K562 (cell line): ENCODE measurements at regions not wholly inside any gene's neighbourhood (a gene's known extent, or its start where the extent isn't known, plus 50 kb on each side); places are given as distances from the start of the nearest gene placed in this dataset.

Experiments used
- ATAC-seq: fragments of 200-7000 bp; cut with Tn5 transposase; 3 replicates; pipeline ENCODE4 v1.9.1; 2020; ENCODE audit warnings: moderate library complexity
- BruUV-seq: library from RNA; stranded (reverse); fragments of 400-500 nt; replicated peaks from 2 replicates; lab custom pipeline; 2021; lab: Mats Ljungman, UMichigan
- CTCF ChIA-PET: fragments of 300-600 bp; formaldehyde crosslinking; extraction: SDS; loops from one replicate; lab custom pipeline; 2021; ENCODE audit warnings: low intra/inter-chr PET ratio; lab: Yijun Ruan, JAX
- POLR2A ChIA-PET: fragments of 300-600, 350-650 bp; sonication (Branson Sonifier 250); formaldehyde crosslinking; extraction: SDS; loops from one replicate; lab custom pipeline; 2021; ENCODE audit warnings: antibody characterized with exemption, inconsistent platforms; lab: Yijun Ruan, JAX
- DNase-seq, 4 experiments: peaks; one replicate each; pipeline versions ENCODE4 v3.0.0 to v3.0.0-alpha.2; 2011 to 2018; ENCODE audit warnings: low spot score in 3 of 4, mixed read lengths in 3 of 4; ENCODE audit errors: extremely low read depth in 1 of 4
- FAIRE-seq: peaks from 2 replicates; lab custom pipeline; 2011; peaks lifted over from hg19 to GRCh38; lab: Jason Lieb, UNC
- H2AFZ ChIP-seq: 2 replicates; pipeline ENCODE4 v1.6.0; 2011; ENCODE audit warnings: low read depth, low read length, control low read depth, inconsistent platforms
- H3K27ac ChIP-seq: fragments of 200-600 bp; 3 replicates; pipeline ENCODE4 v1.8.0; 2011; ENCODE audit warnings: low read depth, mild to moderate bottlenecking, control low read depth, inconsistent platforms, low read length, moderate library complexity, mixed read lengths; ENCODE audit errors: extremely low read depth
- H3K27me3 ChIP-seq, 2 experiments: fragments of 300-600 bp in 1 of 2; 2 replicates in 1 of 2; 3 replicates in 1 of 2; pipeline versions ENCODE4 v1.6.0 to v1.8.0; 2011; ENCODE audit warnings: inconsistent platforms in 2 of 2, low read length in 2 of 2, mild to moderate bottlenecking in 1 of 2, mixed read lengths in 1 of 2, moderate library complexity in 1 of 2; ENCODE audit not compliant: control insufficient read depth in 2 of 2, insufficient read depth in 2 of 2
- H3K36me3 ChIP-seq: fragments of 300-600 bp; 3 replicates; pipeline ENCODE4 v1.8.0; 2011; ENCODE audit warnings: mild to moderate bottlenecking, low read length, inconsistent platforms; ENCODE audit not compliant: control insufficient read depth, insufficient read depth
- H3K4me1 ChIP-seq, 2 experiments: fragments of 200-600 bp in 1 of 2; replicated peaks in 1 of 2; 2 replicates in 1 of 2; 3 replicates in 1 of 2; pipeline versions ENCODE4 v1.5.1 to v1.8.0; 2011; ENCODE audit warnings: inconsistent platforms in 2 of 2, low read length in 2 of 2, mild to moderate bottlenecking in 1 of 2, mixed read lengths in 1 of 2, moderate library complexity in 1 of 2; ENCODE audit not compliant: control insufficient read depth in 2 of 2, insufficient read depth in 2 of 2
- H3K4me2 ChIP-seq: 2 replicates; pipeline ENCODE4 v1.6.1; 2011; ENCODE audit warnings: low read length, control low read depth, inconsistent platforms, mixed read lengths; ENCODE audit not compliant: insufficient read depth
- H3K4me3 ChIP-seq: fragments of 200-600 bp; sonication (generic), shearing (Covaris generic); 2 replicates; pipeline ENCODE4 v1.5.1; 2016; ENCODE audit warnings: control low read depth, inconsistent platforms
- H3K79me2 ChIP-seq: fragments of 200-600 bp; 3 replicates; pipeline ENCODE4 v1.8.0; 2011; ENCODE audit warnings: low read length, inconsistent platforms; ENCODE audit not compliant: control insufficient read depth, insufficient read depth
- H3K9ac ChIP-seq, 2 experiments: 2 replicates each; pipeline versions ENCODE4 v1.6.0 to v1.6.1; 2011; ENCODE audit warnings: low read depth in 2 of 2, low read length in 2 of 2, control low read depth in 1 of 2, inconsistent platforms in 1 of 2, mild to moderate bottlenecking in 1 of 2, mixed read lengths in 1 of 2; ENCODE audit not compliant: insufficient read depth in 1 of 2
- H3K9me1 ChIP-seq: one replicate; pipeline ENCODE4 v1.6.0; 2011; ENCODE audit warnings: inconsistent platforms, mild to moderate bottlenecking, low read length, moderate library complexity; ENCODE audit not compliant: control insufficient read depth, insufficient read depth
- H3K9me3 ChIP-seq: replicated peaks from 2 replicates; pipeline ENCODE4 v1.5.1; 2011; ENCODE audit warnings: low read depth, low read length, inconsistent platforms; ENCODE audit not compliant: control insufficient read depth, insufficient read depth
- H4K20me1 ChIP-seq: replicated peaks from 2 replicates; pipeline ENCODE4 v1.6.1; 2011; ENCODE audit warnings: low read length, inconsistent platforms, mixed read lengths; ENCODE audit not compliant: control insufficient read depth, insufficient read depth
- CHD2 ChIP-seq: IDR thresholded peaks from 2 replicates; pipeline ENCODE4 v1.6.1; 2011; ENCODE audit warnings: low read depth, low read length
- CHD4 ChIP-seq: fragments of 200-600 bp; sonication (generic); IDR thresholded peaks from 3 replicates; pipeline ENCODE4 v1.6.1; 2012; ENCODE audit warnings: low read depth, mild to moderate bottlenecking, mixed read lengths, low read length, inconsistent platforms; ENCODE audit not compliant: insufficient read depth, insufficient replicate concordance, poor library complexity, severe bottlenecking
- CTBP1 ChIP-seq: fragments of 450-650 bp; IDR thresholded peaks from 2 replicates; pipeline ENCODE4 v1.6.1; 2016; ENCODE audit warnings: borderline replicate concordance
- HDAC1 ChIP-seq, 2 experiments: fragments of 450-650 bp; IDR thresholded peaks; 2 replicates each; pipeline ENCODE4 v1.6.1; 2016 to 2017; ENCODE audit warnings: inconsistent platforms in 1 of 2, mild to moderate bottlenecking in 1 of 2, moderate library complexity in 1 of 2
- JUNB ChIP-seq: fragments of 450-650 bp; formaldehyde crosslinking; conservative IDR thresholded peaks from 2 replicates; pipeline ENCODE4 v1.4.0; 2020; ENCODE audit warnings: mild to moderate bottlenecking
- MIER1 ChIP-seq: fragments of 450-650 bp; IDR thresholded peaks from 2 replicates; pipeline ENCODE4 v1.6.1; 2016; ENCODE audit warnings: antibody characterized with exemption, mild to moderate bottlenecking, low read depth
- ZFX ChIP-seq: sonication (generic); formaldehyde crosslinking; IDR thresholded peaks from 2 replicates; pipeline ENCODE4 v1.8.0; 2022; ENCODE audit warnings: mild to moderate bottlenecking, missing genetic modification reagents, moderate library complexity
- WGBS: fragments of 100-300 bp; shearing (Covaris generic); methylation state at CpG from one replicate; pipeline ENCODE4 v1.1.6; 2016; ENCODE audit warnings: low coverage, mixed read lengths; ENCODE audit not compliant: insufficient coverage; ENCODE audit errors: missing lambda C conversion rate; 5-methylcytosine and 5-hydroxymethylcytosine counted together
- in situ Hi-C: fragments of 300-500 bp; cut with MboI; formaldehyde crosslinking; loops from 4 replicates; pipeline ENCODE4 v1.15.0; 2018; ENCODE audit warnings: inconsistent platforms, mixed read lengths
- intact Hi-C: fragments of 100-400 bp; cut with micrococcal nuclease; formaldehyde crosslinking; loops from 2 replicates; pipeline ENCODE4 v1.14.2; 2022
- TF ChIP-seq, protein P1 (sequence below), 2 experiments: fragments of 450-650 bp; IDR thresholded peaks; 2 replicates each; pipeline ENCODE4 v1.6.1; 2016; ENCODE audit warnings: mild to moderate bottlenecking in 2 of 2, borderline replicate concordance in 1 of 2, low read depth in 1 of 2, moderate library complexity in 1 of 2
- TF ChIP-seq, protein P2 (sequence below): sonication (generic); formaldehyde crosslinking; IDR thresholded peaks from 2 replicates; pipeline ENCODE4 v1.8.1; 2023; ENCODE audit warnings: missing genetic modification reagents, mild to moderate bottlenecking, borderline replicate concordance
- TF ChIP-seq, protein P3 (sequence below): fragments of 250-450 bp; sonication (Bioruptor Pico); IDR thresholded peaks from 2 replicates; pipeline ENCODE4 v1.8.0; 2021; ENCODE audit warnings: moderate library complexity, mild to moderate bottlenecking, inconsistent platforms

DNA sequence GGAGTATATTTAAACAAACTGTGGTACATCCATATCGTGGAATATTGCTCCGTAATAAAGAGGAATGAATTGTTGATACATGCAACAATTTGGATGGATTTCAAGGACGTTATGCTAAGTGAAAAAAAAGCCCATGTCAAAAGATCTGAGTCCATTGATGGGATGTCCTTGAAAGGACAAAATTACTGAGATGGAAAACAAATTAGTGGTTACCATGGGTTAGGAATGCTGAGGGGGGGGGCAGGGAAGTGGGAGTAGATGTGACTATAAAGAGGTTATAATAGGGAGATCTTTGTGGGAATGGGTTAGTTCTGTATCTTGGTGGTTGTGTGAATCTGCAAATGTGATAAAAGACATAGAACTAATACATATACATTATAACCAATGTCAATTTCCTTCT, 409.3 kb downstream of the SRGAP2C start:
- 9% methylated on average over 3 of the region's 3 CpGs for WGBS
- H4K20me1 ChIP-seq: no peaks in the 10 kb centered on the region
- no peaks in the 10 kb centered on the region for H3K9me1 ChIP-seq
- H3K79me2 ChIP-seq: no peaks in the 10 kb centered on the region
- no peak overlapping the region for H3K4me3 ChIP-seq
- DNase-seq (no peak), ATAC-seq (no peak), FAIRE-seq (no peak)
- no peak overlapping the region for H3K4me2 ChIP-seq
- H3K9me3 ChIP-seq: no peaks in the 10 kb centered on the region
- BruUV-seq: no TSS peak
- no peaks in the 10 kb centered on the region for H3K4me1 ChIP-seq
- H3K36me3 ChIP-seq: no peaks in the 10 kb centered on the region
- ChIA-PET POLR2A (no interaction called here), CTCF (no interaction called here)
- intact Hi-C loops: no loop called here
- in situ Hi-C loops: no loop called here
- no peak overlapping the region for H3K9ac ChIP-seq
- no peaks in the 10 kb centered on the region for H3K27me3 ChIP-seq
- H2AFZ ChIP-seq: no peak overlapping the region
- no peak overlapping the region for H3K27ac ChIP-seq
- no peak for TF ChIP-seq CHD4
- TF ChIP-seq HDAC1 (IDR thresholded peaks at IDR 0.05): no peak
- TF ChIP-seq JUNB (CRISPR knock-in tag): no peak
- TF ChIP-seq, protein P1, sequence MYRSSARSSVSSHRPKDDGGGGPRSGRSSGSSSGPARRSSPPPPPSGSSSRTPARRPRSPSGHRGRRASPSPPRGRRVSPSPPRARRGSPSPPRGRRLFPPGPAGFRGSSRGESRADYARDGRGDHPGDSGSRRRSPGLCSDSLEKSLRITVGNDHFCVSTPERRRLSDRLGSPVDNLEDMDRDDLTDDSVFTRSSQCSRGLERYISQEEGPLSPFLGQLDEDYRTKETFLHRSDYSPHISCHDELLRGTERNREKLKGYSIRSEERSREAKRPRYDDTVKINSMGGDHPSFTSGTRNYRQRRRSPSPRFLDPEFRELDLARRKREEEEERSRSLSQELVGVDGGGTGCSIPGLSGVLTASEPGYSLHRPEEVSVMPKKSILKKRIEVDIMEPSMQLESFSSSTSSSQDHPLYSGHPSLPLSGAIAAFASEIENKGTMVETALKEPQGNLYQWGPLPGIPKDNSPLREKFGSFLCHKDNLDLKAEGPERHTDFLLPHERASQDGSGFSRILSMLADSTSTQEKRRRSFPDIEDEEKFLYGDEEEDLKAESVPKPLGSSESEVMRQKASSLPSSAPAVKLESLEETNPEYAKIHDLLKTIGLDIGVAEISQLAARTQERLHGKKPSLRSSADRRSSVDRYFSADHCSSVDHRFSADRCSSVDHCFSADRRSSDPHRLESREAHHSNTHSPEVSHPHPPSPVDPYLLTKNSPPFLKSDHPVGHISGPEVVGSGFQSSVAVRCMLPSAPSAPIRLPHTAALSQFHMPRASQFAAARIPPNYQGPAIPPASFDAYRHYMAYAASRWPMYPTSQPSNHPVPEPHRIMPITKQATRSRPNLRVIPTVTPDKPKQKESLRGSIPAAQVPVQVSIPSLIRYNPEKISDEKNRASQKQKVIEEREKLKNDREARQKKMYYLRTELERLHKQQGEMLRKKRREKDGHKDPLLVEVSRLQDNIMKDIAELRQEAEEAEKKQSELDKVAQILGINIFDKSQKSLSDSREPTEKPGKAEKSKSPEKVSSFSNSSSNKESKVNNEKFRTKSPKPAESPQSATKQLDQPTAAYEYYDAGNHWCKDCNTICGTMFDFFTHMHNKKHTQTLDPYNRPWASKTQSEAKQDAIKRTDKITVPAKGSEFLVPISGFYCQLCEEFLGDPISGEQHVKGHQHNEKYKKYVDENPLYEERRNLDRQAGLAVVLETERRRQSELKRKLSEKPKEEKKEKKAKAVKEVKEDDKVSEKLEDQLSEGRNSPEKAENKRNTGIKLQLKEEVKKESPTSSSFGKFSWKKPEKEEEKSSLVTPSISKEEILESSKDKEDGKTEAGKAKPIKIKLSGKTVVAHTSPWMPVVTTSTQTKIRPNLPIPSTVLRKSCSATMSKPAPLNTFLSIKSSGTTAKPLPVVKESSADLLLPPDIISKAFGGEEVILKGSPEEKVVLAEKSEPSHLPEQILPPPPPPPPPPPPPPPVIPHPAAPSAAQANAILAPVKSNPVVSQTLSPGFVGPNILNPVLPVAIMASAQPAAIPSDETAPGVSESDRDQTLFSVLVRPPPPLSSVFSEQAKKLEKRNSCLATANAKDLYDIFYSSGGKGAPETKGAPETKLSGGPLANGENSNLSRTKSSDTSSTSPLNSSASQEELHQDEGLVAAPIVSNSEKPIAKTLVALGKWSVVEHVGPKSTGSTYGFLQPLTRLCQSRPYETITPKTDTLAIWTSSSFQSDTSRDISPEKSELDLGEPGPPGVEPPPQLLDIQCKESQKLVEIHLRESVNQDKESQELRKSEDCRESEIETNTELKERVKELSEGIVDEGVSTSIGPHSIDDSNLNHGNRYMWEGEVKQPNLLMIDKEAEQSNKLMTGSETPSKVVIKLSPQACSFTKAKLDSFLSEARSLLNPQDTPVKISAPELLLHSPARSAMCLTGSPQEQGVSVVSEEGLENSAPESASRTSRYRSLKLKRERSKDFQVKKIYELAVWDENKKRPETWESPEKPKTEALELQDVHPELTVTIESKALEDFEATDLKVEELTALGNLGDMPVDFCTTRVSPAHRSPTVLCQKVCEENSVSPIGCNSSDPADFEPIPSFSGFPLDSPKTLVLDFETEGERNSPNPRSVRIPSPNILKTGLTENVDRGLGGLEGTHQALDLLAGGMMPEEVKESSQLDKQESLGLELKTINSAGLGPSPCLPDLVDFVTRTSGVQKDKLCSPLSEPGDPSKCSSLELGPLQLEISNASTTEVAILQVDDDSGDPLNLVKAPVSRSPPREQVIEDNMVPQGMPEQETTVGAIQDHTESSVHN (IDR thresholded peaks at IDR 0.05; ENCODE audit: borderline replicate concordance in 1 of 2, low read depth in 1 of 2): no peak
- TF ChIP-seq, protein P2, sequence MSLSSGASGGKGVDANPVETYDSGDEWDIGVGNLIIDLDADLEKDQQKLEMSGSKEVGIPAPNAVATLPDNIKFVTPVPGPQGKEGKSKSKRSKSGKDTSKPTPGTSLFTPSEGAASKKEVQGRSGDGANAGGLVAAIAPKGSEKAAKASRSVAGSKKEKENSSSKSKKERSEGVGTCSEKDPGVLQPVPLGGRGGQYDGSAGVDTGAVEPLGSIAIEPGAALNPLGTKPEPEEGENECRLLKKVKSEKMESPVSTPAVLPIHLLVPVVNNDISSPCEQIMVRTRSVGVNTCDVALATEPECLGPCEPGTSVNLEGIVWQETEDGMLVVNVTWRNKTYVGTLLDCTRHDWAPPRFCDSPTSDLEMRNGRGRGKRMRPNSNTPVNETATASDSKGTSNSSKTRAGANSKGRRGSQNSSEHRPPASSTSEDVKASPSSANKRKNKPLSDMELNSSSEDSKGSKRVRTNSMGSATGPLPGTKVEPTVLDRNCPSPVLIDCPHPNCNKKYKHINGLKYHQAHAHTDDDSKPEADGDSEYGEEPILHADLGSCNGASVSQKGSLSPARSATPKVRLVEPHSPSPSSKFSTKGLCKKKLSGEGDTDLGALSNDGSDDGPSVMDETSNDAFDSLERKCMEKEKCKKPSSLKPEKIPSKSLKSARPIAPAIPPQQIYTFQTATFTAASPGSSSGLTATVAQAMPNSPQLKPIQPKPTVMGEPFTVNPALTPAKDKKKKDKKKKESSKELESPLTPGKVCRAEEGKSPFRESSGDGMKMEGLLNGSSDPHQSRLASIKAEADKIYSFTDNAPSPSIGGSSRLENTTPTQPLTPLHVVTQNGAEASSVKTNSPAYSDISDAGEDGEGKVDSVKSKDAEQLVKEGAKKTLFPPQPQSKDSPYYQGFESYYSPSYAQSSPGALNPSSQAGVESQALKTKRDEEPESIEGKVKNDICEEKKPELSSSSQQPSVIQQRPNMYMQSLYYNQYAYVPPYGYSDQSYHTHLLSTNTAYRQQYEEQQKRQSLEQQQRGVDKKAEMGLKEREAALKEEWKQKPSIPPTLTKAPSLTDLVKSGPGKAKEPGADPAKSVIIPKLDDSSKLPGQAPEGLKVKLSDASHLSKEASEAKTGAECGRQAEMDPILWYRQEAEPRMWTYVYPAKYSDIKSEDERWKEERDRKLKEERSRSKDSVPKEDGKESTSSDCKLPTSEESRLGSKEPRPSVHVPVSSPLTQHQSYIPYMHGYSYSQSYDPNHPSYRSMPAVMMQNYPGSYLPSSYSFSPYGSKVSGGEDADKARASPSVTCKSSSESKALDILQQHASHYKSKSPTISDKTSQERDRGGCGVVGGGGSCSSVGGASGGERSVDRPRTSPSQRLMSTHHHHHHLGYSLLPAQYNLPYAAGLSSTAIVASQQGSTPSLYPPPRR (CRISPR knock-in tag): no peak
- TF ChIP-seq, protein P3, sequence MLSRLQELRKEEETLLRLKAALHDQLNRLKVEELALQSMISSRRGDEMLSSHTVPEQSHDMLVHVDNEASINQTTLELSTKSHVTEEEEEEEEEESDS (CRISPR knock-in tag): no peak
- TF ChIP-seq CHD2: no peak
- no peak for TF ChIP-seq CTBP1
- no peak for TF ChIP-seq MIER1
- TF ChIP-seq ZFX: no peak
